GM21367 (cell line): ENCODE measurements at regions not wholly inside any gene's neighbourhood (a gene's known extent, or its start where the extent isn't known, plus 50 kb on each side); places are given as distances from the start of the nearest gene placed in this dataset.
"Not testable (repeated sequence)": the region's sequence is repeated elsewhere in the genome, so short reads cannot be mapped to it uniquely, and the experiment has no call there.

Experiments used
- ATAC-seq: cut with Tn5 transposase; IDR thresholded peaks from one replicate; pipeline ENCODE4 v1.9.1; 2021; ENCODE audit not compliant: unreplicated experiment

GRCh38 chr1:185681034-185681633 is 53.1 kb upstream of the HMCN1 start:
- no peak for ATAC-seq

GRCh38 chr1:185680453-185680852 is 53.7 kb upstream of the HMCN1 start:
- peak; percentile 46 for ATAC-seq

GRCh38 chr1:185679220-185679619 is 55.0 kb upstream of the HMCN1 start:
- ATAC-seq, result no peak

GRCh38 chr1:185676969-185677368 is 57.2 kb upstream of the HMCN1 start:
- no peak for ATAC-seq

GRCh38 chr1:185674201-185674600 is 60.0 kb upstream of the HMCN1 start:
- ATAC-seq, result peak; percentile 57

GRCh38 chr1:185672719-185673360 is 61.4 kb upstream of the HMCN1 start:
- ATAC-seq, result no peak

GRCh38 chr1:185670187-185670627 is 64.0 kb upstream of the HMCN1 start:
- ATAC-seq, result peak; percentile 43

GRCh38 chr1:185668013-185668412 is 66.2 kb upstream of the HMCN1 start:
- ATAC-seq, result no peak

GRCh38 chr1:185666582-185666981 is 67.6 kb upstream of the HMCN1 start:
- no peak for ATAC-seq

- ATAC-seq, result no peak
Observed at GRCh38 chr1:185663771-185664296, 70.4 kb upstream of the HMCN1 start.

- ATAC-seq, result no peak
Observed at GRCh38 chr1:185663332-185663731, 70.9 kb upstream of the HMCN1 start.

GRCh38 chr1:185661971-185662370 is 72.2 kb upstream of the HMCN1 start:
- ATAC-seq, result no peak

- no peak for ATAC-seq
Observed at GRCh38 chr1:185656663-185657062, 77.5 kb upstream of the HMCN1 start.

- no peak for ATAC-seq
Observed at GRCh38 chr1:185654952-185655314, 79.3 kb upstream of the HMCN1 start.

GRCh38 chr1:185654199-185654951 is 79.8 kb upstream of the HMCN1 start:
- ATAC-seq, result no peak

GRCh38 chr1:185653615-185654014 is 80.6 kb upstream of the HMCN1 start:
- ATAC-seq, result no peak

GRCh38 chr1:185652348-185652747 is 81.8 kb upstream of the HMCN1 start:
- no peak for ATAC-seq

- no peak for ATAC-seq
Observed at GRCh38 chr1:185650602-185651230, 83.5 kb upstream of the HMCN1 start.

- no peak for ATAC-seq
Observed at GRCh38 chr1:185648858-185649589, 85.2 kb upstream of the HMCN1 start.

- ATAC-seq, result not testable (repeated sequence)
Observed at GRCh38 chr1:185647597-185648267, 86.5 kb upstream of the HMCN1 start.
